ENCODE measurements at regions not wholly inside any gene's neighbourhood (a gene's known extent, or its start where the extent isn't known, plus 50 kb on each side); places are given as distances from the start of the nearest gene placed in this dataset.

DNA sequence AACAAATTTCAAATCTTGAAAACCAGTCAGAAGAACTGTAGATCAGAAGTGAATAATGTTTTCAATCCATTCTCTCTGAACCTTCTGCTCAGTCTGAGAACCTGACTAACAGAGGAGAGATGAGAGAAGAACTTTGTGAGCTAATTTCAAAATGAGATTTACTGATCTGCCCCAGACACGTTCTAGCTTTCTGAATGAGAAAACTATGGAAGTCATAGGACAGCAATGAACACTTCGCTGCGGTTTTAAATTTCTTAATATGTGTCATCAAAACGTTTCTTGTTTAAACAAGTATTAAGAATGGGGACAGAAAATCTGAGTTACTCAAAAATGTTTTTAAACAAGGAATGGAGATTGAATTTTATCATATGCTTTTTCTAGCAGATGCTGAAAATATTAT is 66.6 kb upstream of the FAR2 start:
- TF ChIP-seq, protein P1, sequence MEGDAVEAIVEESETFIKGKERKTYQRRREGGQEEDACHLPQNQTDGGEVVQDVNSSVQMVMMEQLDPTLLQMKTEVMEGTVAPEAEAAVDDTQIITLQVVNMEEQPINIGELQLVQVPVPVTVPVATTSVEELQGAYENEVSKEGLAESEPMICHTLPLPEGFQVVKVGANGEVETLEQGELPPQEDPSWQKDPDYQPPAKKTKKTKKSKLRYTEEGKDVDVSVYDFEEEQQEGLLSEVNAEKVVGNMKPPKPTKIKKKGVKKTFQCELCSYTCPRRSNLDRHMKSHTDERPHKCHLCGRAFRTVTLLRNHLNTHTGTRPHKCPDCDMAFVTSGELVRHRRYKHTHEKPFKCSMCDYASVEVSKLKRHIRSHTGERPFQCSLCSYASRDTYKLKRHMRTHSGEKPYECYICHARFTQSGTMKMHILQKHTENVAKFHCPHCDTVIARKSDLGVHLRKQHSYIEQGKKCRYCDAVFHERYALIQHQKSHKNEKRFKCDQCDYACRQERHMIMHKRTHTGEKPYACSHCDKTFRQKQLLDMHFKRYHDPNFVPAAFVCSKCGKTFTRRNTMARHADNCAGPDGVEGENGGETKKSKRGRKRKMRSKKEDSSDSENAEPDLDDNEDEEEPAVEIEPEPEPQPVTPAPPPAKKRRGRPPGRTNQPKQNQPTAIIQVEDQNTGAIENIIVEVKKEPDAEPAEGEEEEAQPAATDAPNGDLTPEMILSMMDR (IDR thresholded peaks at IDR 0.05): no peak
- no peaks in the 10 kb centered on the region for H3K4me1 ChIP-seq
- no peak overlapping the region for H3K4me3 ChIP-seq
- H3K27me3 ChIP-seq (ENCODE audit: insufficient read depth in 3 of 3, low read length in 2 of 3): no peaks in the 10 kb centered on the region
- WGBS, 3 donors: 63 to 69% (median 68%) methylated on average over 4 of the region's 4 CpGs
- H3K27ac ChIP-seq: no peak overlapping the region
- DNase-seq: no peak
- no peaks in the 10 kb centered on the region for H3K36me3 ChIP-seq (ENCODE audit: insufficient read depth in 1 of 2, low read depth in 1 of 2)
- intact Hi-C loops (cut with DNase I): no loop called here
- H3K9me3 ChIP-seq: no peaks in the 10 kb centered on the region
- no peak for ATAC-seq

DNA sequence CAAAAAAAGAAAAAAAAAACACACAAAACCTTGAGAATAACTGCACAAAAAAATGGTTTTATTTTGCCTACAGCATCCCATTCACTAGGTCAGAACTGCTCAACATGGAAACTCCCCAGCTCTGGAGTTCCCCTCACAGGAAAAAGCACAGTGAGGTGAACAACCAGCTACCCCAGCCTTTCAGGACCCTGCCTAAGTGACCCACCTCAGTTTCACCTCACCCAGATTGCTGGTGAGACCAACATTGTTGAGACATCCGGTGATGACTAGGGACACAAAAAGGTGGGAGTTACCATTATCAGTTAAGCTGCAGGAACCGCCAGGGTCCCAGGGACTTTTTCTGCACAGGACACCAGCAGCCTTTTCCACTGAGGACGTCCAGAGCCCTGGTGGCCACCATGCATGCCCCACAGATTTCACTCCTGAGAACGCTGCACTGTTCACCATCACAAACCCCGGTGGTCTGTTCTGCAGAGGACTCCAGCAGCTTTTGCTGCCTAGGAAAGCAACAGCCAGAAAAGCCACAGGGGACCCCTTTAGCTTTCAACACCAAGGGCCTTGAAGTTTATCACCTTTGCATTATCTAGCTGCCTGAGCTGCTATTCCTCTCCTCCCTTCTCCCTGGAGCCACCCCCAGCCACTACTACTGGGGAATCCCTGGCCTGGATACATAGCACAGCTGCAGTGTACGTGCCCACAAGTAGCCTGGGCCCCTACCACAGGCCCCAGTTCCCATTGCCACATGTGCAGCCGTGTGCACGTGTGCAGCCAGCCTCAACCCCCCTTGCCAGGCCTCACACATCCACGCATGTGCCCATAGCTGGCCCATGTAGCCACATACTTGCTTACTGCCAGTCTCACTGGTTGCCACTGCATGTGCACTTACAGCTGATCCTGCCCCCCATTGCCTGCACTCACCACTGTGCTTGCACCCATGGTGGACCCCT is 62.5 kb upstream of the FAR2 start:
- no peaks in the 10 kb centered on the region for H3K36me3 ChIP-seq (ENCODE audit: insufficient read depth in 1 of 2, low read depth in 1 of 2)
- no peaks in the 10 kb centered on the region for H3K4me1 ChIP-seq
- 65 to 76% (median 65%) methylated on average over 9 of the region's 9 CpGs for WGBS, 3 donors
- no peak overlapping the region for H3K4me3 ChIP-seq
- ATAC-seq: no peak
- H3K9me3 ChIP-seq: no peaks in the 10 kb centered on the region
- no peak for DNase-seq
- no peaks in the 10 kb centered on the region for H3K27me3 ChIP-seq (ENCODE audit: insufficient read depth in 3 of 3, low read length in 2 of 3)
- H3K27ac ChIP-seq: no peak overlapping the region
- intact Hi-C loops (cut with DNase I): no loop called here
- TF ChIP-seq, protein P1 (IDR thresholded peaks at IDR 0.05): no peak

GRCh38 chr12:29088611-29089219 is 60.4 kb upstream of the FAR2 start:
- DNase-seq (no peak), ATAC-seq (no peak)
- Histone ChIP-seq H3K4me3 (no peak overlapping the region), H3K36me3 (ENCODE audit: insufficient read depth in 1 of 2, low read depth in 1 of 2) (no peaks in the 10 kb centered on the region), H3K27ac (no peak overlapping the region), H3K9me3 (no peaks in the 10 kb centered on the region), H3K4me1 (no peaks in the 10 kb centered on the region), H3K27me3 (ENCODE audit: insufficient read depth in 3 of 3, low read length in 2 of 3) (no peaks in the 10 kb centered on the region)
- TF ChIP-seq, protein P1 (IDR thresholded peaks at IDR 0.05): no peak
- intact Hi-C loops (cut with DNase I): no loop called here
